HuH-7 (cell line): ENCODE measurements at regions not wholly inside any gene's neighbourhood (a gene's known extent, or its start where the extent isn't known, plus 50 kb on each side); places are given as distances from the start of the nearest gene placed in this dataset.
"Not testable (repeated sequence)": the region's sequence is repeated elsewhere in the genome, so short reads cannot be mapped to it uniquely, and the experiment has no call there.

ENCODE experiments used
- DNase-seq: peaks from one replicate; pipeline ENCODE4 v3.0.0; 2011; ENCODE audit warnings: low spot score

DNA sequence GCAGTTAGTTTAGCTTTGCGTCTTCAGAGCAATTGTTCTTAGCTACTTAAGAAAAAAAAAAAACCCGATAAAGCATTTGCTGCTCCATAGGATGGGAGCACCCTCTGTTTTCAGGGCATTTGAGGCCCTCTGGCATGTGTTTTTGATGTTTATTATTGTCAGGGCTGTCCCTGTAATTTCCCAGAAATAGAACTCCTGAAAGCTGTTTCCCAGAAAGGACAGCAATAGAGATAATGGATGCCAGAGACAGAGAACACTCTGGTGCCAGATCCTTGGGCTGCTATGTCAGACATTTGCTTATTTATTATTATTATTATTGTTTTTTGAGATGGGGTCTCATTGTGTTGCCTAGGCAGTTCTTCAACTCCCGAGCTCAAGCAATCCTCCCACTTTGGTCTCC, 201.3 kb downstream of the ALG10 start:
- DNase-seq = no peak

DNA sequence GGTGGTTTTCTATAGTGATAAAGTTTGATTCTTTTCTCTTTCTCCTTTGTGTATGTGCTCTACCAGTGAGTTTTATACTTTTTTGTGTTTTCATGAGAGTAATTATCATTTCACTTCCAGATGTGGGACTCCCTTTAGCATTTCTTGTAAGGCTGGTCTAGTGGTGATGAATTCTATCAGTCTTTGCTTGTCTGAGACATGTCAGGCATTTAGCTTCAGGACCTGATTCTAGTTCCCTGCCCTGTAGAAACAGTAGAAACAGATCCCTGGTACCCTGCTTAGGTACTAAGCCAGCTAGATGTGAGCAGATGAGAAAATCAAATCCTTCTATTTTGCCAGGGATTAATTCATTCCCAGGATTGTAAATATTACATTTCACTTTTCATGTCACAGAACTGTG, 203.7 kb downstream of the ALG10 start:
- DNase-seq = not testable (repeated sequence)

DNA sequence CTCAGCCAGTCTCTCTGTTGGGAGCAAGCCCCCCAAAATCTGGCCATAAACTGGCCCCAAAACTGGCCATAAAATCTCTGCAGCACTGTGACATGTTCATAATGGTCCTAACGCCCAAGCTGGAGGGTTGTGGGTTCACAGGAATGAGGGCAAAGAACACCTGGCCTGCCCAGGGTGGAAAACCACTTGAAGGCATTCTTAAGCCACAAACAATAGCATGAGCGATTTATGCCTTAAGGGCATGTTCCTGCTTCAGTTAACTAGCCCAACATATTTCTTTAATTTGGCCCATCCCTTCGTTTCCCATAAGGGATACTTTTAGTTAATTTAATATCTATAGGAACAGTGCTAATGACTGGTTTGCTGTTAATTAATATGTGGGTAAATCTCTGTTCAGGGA, 205.8 kb downstream of the ALG10 start:
- not testable (repeated sequence) for DNase-seq

DNA sequence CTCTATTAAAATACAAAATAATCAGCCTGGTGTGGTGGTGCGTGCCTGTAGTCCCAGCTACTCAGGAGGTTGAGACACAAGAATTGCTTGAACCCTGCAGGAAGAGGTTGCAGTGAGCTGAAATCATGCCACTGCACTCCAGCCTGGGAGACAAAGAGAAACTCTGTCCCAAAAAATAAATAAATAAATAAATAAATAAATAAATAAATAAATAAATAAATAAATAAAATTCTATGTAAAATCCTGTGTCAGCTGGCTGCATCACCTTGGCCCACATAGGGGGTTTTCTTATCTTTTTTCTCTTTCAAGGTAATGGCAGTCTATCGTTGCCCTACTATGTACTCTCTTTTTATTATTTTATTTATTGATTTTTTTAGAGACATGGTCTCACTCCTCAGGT, 206.7 kb downstream of the ALG10 start:
- DNase-seq = not testable (repeated sequence)

DNA sequence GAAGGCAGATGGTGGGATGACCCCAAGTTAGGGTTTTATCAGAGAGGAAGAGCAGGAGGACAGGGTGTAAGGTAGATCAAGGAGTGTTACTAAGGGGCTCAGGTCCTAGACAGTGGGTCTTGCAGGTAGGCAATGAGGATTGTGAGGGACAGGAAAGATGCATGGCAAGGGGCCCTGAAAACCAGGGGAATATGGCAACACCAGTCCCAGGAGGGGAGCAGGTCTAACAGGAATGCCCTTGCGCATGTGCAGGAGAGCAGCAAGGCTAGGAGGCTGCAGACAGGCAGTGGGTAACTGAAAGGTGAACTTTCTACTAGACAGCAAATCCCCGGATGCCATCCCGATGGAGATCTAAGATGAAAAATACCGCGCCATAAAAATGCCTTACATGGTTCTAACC, 211.3 kb downstream of the ALG10 start:
- DNase-seq = no peak

DNA sequence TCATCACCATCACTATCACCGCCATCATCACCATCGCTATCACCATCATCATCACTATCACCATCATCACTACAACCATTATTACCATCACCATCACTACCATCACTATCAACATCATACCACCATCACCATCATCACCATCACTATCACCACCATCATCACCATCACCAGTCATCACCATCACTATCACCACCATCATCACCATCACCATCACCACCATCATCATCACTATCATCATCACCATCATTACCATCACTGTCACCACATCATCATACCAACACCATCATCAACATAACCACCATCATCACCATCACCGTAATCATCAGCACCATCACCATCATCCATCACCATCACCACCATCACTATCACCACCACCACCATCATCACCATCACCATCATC, 213.8 kb downstream of the ALG10 start:
- no peak for DNase-seq

DNA sequence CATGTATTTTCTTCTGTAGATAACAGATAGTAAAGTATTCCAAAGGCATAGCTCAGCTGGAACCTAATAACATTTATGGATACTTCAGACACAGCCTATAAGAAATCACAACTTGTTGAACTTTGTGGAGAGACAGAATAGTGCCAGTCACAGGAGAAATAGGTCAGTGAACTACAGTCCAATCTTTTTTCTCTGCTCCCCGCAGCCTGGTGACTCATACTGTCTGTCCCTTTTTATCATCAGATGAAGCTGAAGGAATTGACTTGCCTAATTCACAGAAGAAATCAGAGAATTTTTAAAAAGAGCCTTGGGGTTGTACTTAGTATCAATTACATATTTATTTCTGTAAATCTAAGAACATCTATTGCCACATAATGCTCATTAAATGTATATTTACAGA, 222.3 kb downstream of the ALG10 start:
- DNase-seq = no peak

DNA sequence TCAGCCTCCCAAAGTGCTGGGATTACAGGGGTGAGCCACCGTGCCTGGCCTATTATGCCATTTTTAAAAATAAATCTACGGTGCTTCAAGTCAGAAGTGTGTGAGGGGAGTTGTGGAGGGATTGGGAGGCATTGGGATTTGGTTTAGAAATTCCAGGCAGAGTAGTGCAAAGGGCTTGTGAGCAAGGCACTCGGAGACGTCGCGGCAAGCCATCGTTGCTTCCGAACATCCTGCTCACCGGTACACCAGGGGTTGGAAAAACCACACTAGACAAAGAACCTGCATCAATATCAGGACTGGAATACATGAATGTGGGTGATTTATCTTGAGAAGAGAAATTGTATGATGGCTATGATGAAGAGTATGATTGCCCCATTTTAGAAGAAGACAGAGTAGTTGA, 227.0 kb downstream of the ALG10 start:
- DNase-seq = no peak

DNA sequence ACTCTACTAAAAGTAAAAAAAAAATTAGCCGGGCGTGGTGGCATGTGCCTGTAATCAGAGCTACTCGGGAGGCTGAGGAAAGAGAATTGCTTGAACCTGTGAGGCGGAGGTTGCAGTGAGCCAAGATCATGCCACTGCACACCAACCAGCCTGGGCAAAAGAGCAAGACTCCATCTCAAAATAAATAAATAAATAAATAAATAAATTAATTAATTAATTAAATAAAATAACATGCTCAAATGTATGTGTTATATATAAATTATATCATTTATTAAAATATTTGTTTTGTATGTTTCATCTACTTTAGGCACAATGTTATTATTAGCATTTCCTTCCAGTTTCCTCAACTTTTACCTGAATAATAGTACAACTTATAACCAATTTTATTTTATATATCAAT, 229.6 kb downstream of the ALG10 start:
- not testable (repeated sequence) for DNase-seq

DNA sequence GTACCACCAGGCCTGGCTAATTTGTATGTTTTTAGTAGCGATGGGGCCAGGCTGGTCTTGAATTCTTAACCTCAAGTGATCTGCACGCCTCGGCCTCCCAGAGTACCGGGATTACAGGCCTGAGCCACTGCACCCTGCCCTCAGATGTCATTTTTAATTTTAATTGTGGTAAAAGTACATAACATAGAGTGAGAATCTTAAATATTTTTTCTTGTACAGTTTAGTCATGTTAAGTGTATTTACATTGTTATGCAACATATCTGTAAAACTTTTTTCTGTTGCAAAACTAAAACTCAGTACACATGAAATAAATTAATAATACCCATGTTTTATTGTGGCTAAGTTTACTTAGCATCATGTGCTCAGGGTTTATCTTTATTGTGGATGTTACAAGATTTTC, 231.4 kb downstream of the ALG10 start:
- DNase-seq = no peak

DNA sequence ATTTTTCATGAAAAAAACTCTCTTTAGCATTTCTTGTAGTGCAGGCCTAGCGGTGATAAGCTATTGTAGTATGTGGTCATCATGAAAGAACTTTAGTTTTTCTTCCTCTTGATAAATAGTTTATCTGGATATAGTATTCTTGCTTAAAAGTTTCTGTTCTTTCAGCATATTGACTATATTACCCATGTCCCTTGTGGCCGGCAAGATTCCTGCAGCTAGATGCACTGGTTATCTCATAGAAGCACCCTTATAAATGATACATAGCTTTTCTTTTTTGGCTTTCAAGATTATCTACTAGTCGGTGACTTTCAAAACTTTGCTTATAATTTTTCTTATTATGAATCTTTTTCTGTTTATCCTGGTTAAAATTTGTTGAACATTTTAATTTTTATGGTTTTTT, 234.8 kb downstream of the ALG10 start:
- no peak for DNase-seq

DNA sequence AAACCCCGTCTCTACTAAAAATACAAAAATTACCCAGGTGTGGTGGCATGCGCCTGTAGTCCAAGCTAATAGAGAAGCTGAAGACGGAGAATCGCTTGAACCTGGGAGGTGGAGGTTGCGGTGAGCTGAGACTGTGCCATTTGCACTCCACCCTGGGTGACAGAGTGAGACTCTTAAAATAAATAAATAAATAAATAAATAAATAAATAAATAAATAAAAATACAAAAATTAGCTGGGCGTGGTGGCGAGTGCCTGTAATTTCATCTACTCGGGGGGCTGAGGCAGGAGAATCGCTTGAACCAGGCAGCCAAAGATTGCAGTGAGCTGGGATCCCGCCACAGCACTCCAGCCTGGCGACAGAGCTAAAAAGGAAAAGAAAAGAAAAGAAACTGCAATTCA, 239.8 kb downstream of the ALG10 start:
- not testable (repeated sequence) for DNase-seq

DNA sequence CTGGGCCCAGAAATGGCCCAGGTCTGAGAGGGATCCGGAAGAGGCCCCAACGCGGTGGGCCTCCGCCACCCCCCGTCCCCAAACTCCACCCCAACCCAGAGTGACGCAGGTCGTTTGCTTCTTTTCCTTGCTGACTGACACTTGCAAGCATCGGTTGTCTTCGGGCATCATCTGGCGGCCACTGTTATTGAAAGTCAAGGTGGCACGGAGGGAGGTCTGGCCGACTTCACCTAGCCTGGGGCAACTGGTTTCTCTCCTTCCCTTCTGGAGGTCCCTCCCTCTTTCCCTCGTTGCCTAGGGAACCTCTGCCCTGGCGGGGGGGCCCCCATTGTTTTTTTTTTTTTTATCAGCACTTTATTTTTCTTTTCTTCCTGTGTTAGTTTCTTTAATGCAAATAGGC, 241.8 kb downstream of the ALG10 start:
- no peak for DNase-seq

DNA sequence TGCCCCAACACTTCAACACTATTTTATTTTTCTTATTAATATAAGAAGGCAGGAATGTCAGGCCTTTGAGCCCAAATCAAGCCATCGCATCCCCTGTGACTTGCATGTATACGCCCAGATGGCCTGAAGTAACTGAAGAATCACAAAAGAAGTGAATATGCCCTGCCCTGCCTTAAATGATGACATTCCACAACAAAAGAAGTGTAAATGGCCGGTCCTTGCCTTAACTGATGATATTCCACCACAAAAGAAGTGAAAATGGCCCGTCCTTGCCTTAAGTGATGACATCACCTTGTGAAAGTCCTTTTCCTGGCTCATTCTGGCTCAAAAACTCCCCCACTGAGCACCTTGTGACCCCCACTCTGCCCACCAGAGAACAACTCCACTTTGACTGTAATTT, 251.4 kb downstream of the ALG10 start:
- DNase-seq = not testable (repeated sequence)

DNA sequence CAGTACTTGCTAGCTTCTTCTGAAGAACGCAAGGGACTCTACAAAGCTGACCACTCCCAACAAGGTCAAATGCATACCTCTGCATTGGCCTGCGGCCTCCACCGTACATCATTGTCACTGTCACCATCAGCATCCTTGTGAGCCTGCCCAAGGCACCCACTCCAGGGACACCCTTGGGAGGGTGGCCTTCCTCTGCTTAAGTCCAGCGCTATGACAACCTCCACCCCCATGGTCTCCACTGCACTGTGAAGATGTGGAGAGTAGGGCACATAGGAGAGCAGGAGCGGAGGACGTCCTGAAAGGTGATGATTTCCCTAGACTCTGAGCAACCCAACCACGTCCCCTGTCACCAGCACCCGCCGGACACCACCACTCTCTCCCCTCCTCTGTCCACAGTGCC, 252.8 kb downstream of the ALG10 start:
- DNase-seq = no peak

DNA sequence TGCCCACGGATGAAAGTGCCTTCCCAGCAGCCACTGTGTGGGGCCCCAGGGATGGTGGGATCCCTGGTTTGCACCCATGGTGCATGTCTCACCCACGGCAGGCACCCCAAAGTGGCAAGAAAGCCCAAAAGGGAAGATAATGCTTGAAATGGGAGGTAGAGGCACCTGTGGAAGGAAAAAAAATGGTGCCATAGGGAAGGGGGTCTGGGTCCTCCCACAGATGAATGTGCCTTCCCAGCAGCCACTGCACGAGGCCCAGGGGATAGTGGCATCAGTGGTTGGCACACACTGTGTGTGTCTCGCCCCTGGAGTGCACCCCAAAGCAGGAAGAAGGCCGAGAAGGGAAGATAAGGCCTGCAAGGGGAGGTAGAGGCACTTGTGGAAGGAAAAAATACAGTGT, 264.2 kb downstream of the ALG10 start:
- DNase-seq = no peak

DNA sequence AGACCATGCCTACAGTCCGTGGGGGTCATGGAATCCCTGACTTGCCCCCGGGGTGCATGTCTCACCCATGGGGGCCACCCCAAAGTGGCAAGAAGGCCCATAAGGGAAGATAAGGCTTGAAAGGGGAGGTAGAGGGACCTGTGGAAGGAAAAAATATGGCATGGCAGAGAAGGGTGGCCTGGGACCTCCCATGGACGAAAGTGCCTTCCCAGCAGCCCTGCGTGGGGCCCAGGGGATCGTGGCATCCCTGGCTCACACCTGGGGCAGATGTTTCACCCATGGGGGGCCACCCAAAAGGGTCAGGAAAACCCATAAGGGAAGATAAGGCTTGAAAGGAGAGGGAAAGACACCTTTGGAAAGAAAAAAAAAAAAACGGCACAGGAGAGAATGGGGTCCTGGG, 264.6 kb downstream of the ALG10 start:
- DNase-seq = no peak

DNA sequence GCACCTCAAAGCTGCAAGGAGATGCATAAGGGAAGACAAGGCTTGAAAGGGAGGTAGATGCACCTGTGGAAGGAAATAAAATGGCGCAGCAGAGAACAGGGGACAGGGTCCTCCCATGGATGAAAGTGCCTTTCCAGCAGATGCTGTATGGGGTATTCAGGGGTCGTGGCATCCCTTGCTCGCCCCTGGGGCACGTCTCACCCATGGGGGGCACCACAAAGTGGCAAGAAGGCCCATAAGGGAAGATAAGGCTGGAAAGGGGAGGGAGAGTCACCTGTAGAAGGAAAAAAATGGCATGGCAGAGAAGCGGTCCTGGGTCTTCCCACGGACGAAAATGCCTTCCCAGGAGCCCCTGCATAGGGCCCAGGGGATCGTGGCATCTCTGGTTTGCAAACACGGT, 265.1 kb downstream of the ALG10 start:
- DNase-seq = no peak

DNA sequence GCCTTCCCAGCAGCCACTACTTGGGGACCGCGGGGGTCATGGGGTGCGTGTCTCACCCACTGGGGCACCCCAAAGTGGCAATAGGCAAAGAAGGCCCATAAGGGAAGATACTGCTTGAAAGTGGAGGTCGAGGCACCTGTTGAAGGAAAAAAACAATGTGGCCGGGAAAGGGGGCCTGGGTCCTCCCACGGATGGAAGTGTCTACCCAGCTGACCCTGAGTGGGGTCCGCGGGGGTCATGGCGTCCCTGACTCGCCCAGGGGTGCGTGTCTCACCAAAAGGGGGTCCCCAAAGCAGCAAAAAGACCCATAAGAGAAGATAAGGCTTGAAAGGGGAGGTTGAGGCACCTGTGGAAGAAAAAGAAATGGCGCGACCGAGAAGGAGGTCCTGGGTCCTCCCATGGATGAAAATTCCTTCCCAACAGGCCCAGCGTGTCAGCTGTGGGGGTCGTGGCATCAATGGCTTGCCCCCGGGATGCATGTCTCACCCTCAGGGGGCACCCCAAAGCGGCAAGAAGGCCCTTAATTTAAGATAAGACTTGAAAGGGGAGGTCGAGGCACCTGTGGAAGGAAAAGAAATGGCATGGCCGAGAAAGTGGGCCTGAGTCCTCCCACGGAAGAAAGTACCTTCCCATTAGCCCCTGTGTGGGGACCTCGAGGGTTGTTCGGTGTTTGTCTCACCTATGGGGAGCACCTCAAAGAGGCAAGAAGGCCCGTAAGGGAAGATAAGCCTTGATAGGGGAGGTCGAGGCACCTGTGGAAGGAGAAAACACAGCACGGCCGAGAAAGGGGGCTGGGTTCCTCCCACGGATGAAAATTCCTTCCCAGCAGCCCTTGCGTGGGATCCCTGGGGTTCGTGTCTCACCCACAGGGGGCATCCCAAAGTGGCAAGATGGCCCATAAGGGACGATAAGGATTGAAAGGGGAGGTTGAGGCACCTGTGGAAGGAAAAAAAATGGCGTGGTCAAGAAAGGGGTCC, 266.0 kb downstream of the ALG10 start:
- no peak for DNase-seq

DNA sequence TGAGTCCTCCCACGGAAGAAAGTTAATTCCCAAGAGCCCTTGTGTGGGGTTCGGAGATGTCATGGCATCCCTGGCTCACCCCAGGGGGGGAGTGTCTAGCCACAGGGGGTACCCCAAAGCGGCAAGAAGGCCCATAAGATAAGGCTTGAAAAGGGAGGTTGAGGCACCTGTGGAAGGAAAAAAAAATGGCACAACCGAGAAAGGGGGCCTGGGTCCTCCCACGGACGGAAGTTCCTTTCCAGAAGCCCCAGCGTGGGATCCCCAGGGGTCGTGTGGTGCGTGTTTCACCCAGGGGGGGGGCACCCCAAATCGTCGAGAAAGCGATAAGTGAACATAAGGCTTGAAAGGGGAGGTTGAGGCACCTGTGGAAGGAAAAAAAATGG, 266.7 kb downstream of the ALG10 start:
- no peak for DNase-seq

DNA sequence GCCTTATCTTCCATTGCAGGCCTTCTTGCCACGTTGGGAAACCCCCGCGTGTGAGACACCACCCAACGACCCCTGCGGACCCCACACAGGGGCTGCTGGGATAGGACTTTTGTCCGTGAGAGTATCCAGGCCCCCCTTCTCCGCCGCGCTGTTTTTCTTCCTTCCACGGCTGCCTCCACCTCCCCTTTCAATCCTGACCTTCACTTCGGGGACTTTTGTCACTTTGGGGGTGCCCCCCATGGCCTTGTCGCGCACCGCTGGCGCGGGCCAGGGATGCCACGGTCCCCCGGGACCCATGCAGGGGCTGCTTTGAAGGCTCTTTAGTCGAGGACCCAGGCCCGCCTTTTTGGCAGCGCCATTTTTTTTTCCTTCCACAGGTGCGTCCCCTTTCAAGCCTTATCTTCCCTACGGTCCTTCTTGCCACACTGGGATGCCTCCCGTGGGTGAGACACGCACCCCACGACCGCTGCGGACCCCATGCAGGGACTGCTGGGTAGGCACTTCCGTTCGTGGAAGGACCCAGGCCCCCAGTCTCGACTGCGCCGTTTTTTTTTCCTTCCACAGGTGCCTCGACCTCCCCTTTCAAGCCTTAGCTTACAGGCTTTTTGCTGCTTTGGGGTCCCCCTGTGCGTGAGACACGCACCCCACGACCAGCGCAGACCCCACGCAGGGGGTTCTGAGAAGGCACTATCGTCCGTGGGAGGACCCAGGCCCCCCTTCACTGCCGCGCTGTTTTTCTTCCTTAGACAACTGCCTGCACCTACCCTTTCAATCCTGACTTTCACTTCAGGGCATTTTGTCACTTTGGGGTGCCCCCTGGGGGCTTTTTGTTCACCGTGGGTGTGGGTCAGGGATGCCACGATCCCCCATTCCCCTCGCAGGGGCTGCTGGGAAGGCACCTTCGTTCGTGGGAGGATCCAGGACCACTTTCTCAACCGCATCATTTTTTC, 267.4 kb downstream of the ALG10 start:
- DNase-seq = no peak

DNA sequence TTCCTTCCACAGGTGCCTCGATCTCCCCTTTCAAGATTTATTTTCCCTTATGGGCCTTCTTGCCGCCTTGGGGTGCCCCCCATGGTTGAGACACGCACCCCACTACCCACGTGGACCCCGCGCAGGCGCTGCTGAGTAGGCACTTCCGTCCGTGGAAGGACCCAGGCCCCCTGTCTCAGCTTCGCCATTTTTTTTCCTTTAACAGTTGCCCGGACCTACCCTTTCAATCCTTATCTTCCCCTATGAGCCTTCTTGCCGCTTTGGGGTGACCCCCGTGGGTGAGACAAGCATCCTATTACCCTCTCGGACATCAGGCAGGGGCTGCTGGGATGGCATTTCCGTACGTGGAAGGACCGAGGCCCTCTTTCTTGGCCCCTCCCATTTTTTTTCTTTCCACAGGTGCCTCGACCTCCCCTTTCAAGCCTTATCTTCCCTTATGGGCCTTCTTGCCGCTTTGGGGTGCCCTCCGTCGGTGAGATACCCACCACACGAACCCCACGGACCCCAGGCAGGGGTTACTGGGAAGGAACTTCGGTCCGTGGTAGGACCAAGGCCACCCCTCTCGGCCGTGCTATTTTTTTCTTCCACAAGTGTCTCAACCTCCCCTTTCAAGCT, 268.2 kb downstream of the ALG10 start:
- DNase-seq = no peak

DNA sequence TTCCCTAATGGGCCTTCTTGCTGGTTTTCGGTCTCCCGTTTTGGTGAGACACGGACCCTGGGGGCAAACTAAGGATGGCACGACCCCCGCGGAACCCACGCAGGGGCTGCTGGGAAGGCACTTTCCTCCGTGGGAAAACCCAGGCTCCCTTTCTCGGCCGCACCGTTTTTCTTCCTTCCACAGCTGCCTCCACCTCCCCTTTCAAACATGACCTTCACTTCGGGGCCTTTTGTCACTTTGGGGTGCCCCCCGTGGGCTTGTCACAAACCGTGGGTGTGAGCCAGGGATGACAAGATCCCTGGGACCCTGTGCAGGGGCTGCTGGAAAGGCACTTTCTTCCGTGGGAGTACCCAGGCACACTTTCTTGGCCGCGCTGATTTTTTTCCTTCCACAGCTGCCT, 268.7 kb downstream of the ALG10 start:
- no peak for DNase-seq
